Effector CD4-positive, alpha-beta T cell (primary cell): ENCODE measurements at regions not wholly inside any gene's neighbourhood (a gene's known extent, or its start where the extent isn't known, plus 50 kb on each side); places are given as distances from the start of the nearest gene placed in this dataset.

Experiments used
- DNase-seq: peaks from one replicate; pipeline ENCODE4 v3.0.0-alpha.2; 2020

DNA sequence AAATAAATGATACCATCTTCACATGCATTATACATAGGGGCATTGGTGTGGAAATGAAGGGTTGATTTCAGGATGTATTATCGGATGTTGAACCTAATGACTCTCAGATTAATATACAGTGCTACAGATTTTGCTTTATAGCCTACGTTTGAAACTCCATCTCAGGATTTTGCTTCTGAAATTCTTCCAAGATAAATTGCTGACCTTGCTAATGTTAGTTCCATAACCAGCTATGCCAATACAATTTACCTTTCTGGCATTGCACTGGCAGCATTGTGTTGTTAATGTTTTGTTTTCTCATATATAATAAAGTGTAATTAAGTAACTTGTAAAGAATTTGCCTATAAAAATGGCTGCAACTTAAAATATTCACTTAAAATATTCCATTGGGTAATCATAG is 350.1 kb downstream of the CHRM3 start:
- DNase-seq, result no peak

DNA sequence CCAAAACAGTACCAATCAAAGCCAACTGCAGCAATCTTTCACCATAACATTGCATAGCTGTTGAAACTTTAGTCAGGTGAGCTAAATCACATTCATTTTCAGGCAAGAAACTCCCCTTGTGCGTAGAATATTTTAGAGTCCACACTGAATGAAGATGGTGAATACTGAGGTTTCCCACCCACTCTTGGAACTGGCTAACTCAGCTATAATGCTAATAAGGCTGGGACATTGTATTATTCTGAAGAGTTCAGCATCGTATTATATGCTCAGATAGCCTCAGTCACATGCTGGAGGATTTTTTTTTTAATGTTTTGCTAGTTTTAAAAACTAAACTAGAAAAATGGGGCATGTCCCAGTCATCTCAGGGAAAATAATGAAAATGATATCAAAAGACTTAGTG is 352.3 kb upstream of the FMN2 start:
- DNase-seq, result no peak

GRCh38 chr1:239739919-239740318 is 351.8 kb upstream of the FMN2 start:
- no peak for DNase-seq

DNA sequence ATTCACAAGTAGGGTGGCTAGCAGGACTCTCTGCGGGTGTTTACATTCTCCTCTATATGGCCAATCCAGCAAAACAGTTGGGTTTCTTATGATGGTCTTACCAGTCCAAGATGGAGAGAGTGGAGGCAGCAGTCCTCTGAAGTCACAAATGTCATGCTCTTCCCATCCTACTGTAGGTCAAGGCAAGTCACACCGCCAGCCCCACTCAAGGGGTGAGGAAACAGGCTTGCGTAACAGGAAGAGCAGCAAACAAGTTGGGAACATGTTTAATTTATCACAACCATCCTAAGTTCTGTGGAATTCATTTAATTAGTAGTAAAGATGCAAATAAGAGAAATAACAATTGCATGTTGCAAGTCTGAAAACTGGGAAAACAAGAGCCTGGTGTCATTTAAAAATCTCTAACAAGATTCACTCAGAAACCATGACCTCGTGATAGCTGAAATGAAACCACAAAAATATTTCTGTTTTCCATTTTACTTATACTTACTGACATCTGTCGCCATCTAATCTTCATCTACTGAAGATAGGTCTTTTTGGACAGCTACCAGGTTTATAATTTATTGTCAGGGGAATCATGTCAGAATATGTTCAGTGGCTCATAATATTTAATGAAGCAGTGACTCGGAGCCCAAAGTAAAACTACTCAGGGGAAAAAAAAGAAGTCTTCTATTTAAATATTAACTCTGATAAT is 349.1 kb upstream of the FMN2 start:
- DNase-seq, result no peak

- DNase-seq, result no peak
These were observed 346.8 kb upstream of the FMN2 start for GRCh38 chr1:239744851-239745250.

GRCh38 chr1:239755107-239755912 is 336.4 kb upstream of the FMN2 start:
- no peak for DNase-seq

DNA sequence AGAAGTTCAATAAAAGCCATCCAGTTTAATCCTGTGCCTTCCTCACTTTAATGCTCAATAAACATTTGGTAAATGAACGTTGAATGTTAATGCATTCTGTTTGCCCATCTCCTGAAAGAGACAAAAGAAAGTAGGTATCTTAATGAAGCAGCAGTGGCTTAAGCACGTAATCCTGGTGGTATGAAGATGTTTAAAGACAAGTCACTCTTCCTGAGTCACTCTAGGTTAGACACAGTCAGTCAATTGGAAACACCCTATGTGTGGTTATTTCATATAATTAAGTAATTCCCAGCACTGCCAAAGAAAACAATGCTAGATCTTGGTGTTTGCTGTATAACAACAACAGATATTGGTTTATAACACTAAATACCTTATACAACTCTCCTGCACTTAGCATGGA is 334.0 kb upstream of the FMN2 start:
- no peak for DNase-seq

DNA sequence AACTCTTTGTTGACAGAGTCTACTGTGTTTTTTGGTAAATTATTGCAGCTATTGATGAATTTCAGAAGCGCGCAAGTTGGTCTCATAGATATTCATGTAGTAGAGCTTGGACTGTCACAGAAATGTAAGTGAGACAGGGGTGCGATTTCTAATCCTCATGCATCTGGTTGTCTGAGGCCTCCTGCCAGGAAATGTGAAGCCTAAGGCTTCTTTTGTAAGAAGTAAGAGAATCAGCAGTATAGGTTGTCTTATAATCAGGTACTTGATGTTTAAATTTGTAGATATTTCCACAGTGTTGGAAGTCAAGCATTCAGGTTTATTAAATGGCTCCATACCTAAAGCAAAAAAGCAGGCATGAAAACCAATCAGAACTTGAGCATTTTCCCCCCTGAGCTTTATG is 332.9 kb upstream of the FMN2 start:
- no peak for DNase-seq

GRCh38 chr1:239761509-239761908 is 330.2 kb upstream of the FMN2 start:
- DNase-seq, result no peak

- DNase-seq, result no peak
These were observed 327.8 kb upstream of the FMN2 start for GRCh38 chr1:239763850-239764249.

DNA sequence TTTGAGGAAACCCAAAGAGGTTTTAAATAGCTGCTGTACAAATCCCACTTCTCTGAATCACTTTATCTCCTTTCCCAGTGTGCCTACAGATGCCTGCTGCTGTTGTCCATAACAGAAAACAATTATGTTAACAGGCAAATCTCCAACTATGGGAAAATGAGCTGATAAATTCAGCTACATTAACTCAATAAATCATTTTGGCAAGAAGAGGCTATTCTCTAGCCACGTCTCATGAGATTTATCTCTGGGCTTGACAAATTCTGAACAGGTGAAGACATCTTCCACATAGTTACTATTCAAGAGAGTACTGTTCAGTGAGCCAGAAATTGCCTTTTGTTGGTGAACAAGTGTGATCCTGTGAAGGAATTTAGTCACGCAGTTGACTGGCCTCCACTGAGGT is 327.1 kb upstream of the FMN2 start:
- no peak for DNase-seq

DNA sequence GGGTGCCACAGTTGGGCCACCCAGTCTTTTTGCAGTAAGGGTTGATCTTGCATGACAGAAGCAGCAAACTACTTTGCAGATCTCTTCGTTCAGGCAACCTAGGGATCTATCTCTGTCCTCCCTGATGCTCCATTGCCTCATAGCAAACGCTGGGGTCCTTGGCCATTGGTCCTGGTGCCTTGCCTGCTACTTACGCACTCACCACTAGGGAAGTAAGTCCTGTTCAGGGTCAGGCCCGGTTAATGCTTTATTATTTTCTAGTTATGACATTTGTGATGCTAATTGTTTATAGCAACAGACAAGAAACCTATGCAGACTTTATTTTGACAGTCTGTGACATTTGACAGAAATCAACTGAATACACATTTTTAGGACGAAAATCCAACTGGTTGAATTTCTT is 326.5 kb upstream of the FMN2 start:
- DNase-seq, result no peak

DNA sequence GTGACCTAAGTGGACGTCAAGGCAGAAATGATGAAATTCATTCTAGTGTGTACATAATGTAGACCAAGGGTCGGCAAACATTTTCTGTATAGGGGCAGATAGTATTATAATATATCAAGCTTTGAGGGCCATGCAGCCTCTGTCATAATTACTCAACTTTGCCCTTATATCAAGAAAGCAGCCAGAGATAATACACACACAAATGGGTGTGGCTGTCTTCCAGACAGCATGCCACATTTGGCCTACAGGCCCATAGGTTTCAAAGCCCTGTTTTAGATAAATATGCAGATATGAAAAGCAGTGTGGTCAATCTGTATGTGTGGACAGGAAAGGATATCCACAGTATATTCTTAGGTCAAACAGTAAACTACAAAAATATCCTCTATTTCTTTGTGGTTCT is 320.1 kb upstream of the FMN2 start:
- DNase-seq, result no peak

GRCh38 chr1:239772446-239772845 is 319.2 kb upstream of the FMN2 start:
- no peak for DNase-seq

DNA sequence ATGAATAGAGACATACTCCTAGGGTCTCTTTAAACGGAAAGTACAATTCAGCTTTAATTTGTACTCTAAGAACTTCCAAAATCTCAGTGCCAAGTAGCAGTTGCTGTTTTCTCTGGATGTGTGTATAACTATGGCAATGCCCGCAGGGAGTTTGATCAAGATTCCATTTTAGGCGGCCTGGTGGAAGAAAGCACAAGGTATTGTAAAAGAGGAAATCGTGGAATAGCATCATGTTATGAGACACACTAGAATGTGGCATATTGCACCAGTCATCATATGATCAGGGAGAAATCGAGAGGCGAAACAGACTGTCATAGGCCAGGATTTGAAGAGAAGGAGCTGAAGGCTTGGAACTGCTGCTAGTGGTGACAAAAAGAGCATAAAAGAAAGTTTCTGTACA is 316.2 kb upstream of the FMN2 start:
- no peak for DNase-seq

GRCh38 chr1:239778208-239778813 is 313.4 kb upstream of the FMN2 start:
- no peak for DNase-seq

DNA sequence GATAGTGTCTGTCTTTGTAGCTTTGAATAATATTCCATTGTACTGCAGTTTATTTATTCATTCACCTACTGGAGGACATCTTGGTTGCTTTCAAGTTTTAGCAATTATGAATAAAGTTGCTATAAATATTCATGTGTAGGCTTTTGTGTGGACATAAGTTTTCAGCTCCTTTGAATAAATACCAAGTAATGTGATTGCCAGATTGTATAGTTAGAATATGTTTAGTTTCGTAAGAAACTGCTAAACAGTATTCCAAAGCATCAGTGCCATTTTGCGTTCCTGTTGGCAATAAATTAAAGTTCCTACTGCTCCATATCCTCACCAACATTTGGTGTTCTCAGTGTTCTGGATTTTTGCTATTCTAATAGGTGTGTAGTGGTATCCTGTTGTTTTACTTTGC is 311.7 kb upstream of the FMN2 start:
- no peak for DNase-seq

DNA sequence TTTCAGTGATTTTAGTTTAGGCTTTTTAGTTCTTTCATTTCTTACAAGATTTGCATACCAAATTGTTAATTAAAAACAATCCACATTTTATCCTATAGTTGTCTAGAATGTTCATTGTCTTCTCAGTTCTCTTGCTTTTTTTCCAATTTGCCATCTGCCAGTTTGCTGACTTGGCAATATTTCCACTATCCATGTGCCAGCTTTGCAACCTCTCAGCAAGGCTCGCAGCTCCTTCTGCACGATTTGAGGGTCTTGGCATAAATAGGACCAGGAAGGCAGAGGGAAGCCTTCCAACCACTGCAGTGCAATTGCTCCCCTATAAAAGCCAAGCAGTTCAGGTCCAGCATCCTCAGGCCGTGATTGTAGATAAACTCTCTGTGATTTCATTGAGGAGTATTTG is 306.8 kb upstream of the FMN2 start:
- no peak for DNase-seq

DNA sequence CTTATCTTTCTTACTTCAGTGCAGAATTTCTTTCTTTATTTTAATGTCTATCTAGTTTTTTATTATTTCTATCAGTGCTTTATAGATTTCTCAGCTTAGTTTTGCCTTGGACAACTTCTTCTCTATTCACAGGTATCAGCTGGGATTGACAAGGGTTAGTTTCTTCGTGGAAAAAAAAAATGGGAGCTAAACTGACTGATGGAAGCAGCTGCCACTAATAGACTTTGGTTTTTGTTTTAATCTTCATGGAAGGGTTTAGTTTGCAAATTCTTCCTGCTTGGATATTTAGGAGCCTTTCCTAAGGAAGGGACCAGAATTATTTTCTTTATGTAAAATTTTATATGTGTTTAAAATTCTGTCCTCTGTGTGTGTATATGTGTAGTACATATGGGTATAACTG is 306.1 kb upstream of the FMN2 start:
- DNase-seq, result no peak

- no peak for DNase-seq
These were observed 305.2 kb upstream of the FMN2 start for GRCh38 chr1:239786464-239786863.

GRCh38 chr1:239792157-239792556 is 299.5 kb upstream of the FMN2 start:
- DNase-seq, result no peak

DNA sequence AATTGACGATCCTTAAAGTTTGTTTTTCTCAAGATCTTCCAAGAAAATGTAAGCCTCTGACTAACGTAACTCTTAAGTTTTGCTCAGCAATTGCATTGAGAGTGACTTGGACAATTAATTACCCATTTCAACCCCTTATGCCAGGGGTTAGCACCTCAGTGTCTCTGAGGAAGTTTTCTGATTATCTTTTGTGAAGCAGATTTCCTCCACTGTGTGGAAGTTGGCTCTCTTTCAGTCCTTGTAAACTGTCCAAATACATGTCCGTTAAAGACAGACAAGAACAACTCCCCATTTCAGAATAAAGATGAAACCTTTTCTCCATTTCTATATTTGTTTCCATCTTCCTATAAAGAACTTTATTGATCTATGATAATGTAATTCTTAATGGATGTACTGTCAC is 296.4 kb upstream of the FMN2 start:
- DNase-seq, result no peak

DNA sequence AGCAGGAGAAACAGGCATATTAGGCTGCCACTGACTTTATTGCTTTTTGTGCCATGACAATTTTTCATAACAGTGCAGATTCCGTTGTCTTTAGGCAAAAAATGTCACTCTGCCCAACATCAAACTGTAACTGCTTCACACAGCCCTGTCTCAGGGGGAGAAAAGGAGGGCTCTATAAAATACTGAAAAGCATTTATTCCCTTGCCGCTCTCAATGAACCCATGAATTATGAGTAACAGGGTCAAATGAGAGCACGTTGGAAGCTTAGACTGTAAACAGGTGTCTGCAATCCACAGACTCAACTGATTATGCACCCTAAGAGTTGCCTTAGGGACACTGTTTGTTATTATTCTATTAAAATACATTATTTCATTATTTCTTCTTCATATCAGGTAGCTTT is 292.1 kb upstream of the FMN2 start:
- no peak for DNase-seq

DNA sequence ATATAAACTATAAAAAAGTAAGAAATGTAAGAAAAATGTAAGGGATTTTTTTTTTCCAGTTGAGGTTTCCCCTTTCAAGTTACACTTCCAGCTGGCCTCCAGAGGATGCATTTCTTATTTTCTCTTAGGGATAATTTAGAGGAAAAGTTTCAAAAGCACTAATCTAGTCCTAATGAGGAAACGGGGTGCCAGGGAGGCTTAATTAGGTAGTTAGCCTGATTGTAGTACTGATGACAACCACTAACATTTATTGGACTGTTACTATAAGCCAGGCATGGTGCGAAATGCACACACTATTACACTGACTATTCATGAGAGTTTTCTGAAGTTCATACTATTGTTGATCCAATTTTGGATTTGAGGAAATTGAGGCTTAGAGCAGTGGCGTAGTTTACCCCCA is 290.8 kb upstream of the FMN2 start:
- DNase-seq, result no peak
